ENCODE measurements at regions not wholly inside any gene's neighbourhood (a gene's known extent, or its start where the extent isn't known, plus 50 kb on each side); places are given as distances from the start of the nearest gene placed in this dataset.
"Not testable (repeated sequence)": the region's sequence is repeated elsewhere in the genome, so short reads cannot be mapped to it uniquely, and the experiment has no call there.

DNA sequence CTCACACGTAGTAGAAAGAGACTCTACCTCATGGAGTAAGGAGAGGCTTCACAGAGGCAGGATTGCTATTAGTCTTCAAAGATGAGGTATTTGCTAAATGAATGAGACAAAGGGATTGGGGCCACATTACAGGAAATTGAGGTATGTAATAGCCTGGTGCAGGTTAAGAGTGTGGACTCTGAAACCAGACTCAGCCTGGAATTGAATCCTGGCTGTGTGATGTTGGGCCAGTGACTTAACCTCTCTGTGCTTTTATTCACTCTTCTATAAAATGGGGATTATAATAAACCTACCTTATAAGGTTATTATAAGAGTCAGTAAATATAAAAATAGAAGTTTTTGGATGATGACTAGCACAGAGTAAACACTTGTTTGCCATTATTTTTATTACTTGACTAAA lies 64.7 kb upstream of the ATRNL1 start:
- 75% methylated on average over 1 of the region's 1 CpG for WGBS
- H3K4me1 ChIP-seq: peaks cover 0 to 5% (median 0%) of the 10 kb centered on the region in 4 donors

DNA sequence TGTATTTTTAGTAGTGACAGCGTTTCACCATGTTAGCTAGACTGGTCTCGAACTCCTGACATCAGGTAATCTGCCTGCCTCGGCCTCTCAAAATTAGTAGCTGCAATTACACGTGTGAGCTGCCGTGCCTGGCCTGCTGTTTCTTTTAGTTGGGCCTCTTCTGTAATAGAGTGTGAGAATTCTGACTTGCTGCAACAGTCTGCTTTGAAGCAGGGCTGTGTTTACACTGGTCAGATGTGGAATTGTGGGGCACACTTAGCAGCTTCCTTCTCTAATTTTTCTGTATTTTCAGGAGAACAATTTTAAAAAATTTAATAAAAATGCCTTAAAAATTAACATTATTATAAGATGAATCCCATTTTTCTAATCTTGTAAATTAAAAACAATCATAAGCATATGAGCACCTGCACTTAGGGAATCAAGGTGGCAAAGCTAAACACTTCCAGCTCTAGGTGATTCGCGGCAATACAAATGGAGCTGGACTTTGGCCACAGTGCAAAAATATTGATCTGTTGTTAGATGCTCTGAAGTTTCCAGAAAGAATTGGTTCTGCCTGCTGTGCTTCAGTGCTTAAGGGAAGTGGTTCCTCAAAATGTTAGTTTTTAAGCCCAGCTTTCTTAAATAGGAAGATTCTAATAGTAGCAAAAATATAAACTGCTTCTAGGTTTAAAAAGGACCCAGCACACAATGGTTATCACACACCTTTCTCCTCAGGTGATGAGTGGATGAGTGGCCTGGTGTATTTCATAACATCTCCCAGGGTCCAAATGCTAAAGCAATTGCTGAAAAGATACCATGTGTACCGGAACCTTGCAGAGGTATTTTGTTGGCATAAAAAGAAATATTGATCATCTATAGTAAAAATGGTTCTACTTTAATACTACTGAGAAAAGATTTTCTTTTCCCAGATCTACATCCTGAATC lies 63.5 kb upstream of the ATRNL1 start:
- H3K27ac ChIP-seq (replicated peaks in 1 of 4): no peak overlapping the region
- TF ChIP-seq EP300 (IDR thresholded peaks at IDR 0.05) (no peak), POLR2AphosphoS5 (IDR thresholded peaks at IDR 0.05) (no peak), POLR2A (IDR thresholded peaks at IDR 0.05; ENCODE audit: low read depth) (no peak)
- TF ChIP-seq, protein P1, sequence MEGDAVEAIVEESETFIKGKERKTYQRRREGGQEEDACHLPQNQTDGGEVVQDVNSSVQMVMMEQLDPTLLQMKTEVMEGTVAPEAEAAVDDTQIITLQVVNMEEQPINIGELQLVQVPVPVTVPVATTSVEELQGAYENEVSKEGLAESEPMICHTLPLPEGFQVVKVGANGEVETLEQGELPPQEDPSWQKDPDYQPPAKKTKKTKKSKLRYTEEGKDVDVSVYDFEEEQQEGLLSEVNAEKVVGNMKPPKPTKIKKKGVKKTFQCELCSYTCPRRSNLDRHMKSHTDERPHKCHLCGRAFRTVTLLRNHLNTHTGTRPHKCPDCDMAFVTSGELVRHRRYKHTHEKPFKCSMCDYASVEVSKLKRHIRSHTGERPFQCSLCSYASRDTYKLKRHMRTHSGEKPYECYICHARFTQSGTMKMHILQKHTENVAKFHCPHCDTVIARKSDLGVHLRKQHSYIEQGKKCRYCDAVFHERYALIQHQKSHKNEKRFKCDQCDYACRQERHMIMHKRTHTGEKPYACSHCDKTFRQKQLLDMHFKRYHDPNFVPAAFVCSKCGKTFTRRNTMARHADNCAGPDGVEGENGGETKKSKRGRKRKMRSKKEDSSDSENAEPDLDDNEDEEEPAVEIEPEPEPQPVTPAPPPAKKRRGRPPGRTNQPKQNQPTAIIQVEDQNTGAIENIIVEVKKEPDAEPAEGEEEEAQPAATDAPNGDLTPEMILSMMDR (IDR thresholded peaks at IDR 0.05): no peak
- no peaks in the 10 kb centered on the region for H3K27me3 ChIP-seq
- intact Hi-C loops (cut with DNase I): no loop called here
- H3K9me3 ChIP-seq: no peaks in the 10 kb centered on the region
- DNase-seq (ENCODE audit: extremely low spot score): no peak
- H3K4me3 ChIP-seq: no peak overlapping the region
- 86% methylated on average over 8 of the region's 8 CpGs for WGBS
- H3K4me1 ChIP-seq: peaks cover 0 to 5% (median 0%) of the 10 kb centered on the region in 4 donors
- H3K36me3 ChIP-seq: no peaks in the 10 kb centered on the region

More for the DNA sequence above, 64.7 kb upstream of the ATRNL1 start:
- Histone ChIP-seq H3K9me3 (no peaks in the 10 kb centered on the region), H3K27me3 (no peaks in the 10 kb centered on the region), H3K27ac (replicated peaks in 1 of 4) (no peak overlapping the region), H3K36me3 (no peaks in the 10 kb centered on the region), H3K4me3 (no peak overlapping the region)
- peak; percentile 24 for DNase-seq (ENCODE audit: extremely low spot score)
- TF ChIP-seq, protein P1 (IDR thresholded peaks at IDR 0.05): no peak
- no peak for TF ChIP-seq EP300 (IDR thresholded peaks at IDR 0.05)
- no peak for TF ChIP-seq POLR2A (IDR thresholded peaks at IDR 0.05; ENCODE audit: low read depth)
- no peak for TF ChIP-seq POLR2AphosphoS5 (IDR thresholded peaks at IDR 0.05)
- intact Hi-C loops (cut with DNase I): no loop called here

DNA sequence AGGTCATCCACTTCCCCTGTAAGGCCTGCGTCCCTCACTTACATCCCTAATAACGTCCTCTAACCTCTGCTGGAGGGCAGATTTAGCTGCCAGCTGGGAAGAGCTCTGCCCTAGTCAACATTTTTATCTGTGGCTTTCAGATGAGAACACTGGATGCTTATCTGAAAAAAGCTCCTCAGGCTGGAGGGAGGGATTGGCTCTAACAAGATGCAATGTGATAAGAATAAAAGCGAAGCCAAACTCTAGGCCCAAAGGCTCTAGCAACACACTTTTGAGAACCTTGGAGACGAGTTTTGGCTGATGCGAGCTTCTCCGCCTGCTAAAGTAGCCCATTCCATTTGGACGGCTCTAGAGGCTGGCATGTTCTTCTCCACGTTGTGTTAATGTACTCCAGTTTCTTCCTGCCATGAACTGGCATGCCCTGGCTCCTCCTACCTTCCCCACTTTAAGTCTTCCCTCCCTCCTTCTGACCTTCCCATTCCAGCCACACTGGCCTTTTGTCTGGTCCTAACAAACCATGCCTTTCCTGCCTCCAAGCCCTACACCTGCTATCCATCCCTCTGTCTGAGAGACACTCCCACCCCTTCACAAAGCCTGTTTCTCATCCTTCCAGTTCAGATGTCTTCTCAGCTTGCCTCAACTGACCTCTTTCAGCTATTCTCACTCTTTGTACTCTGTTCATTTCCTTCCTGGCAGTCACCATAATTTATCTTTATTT lies 62.5 kb upstream of the ATRNL1 start:
- H3K9me3 ChIP-seq: no peaks in the 10 kb centered on the region
- H3K4me3 ChIP-seq: no peak overlapping the region
- intact Hi-C loops (cut with DNase I): no loop called here
- H3K27ac ChIP-seq (replicated peaks in 1 of 4): no peak overlapping the region
- TF ChIP-seq EP300 (IDR thresholded peaks at IDR 0.05): no peak
- TF ChIP-seq, protein P1 (IDR thresholded peaks at IDR 0.05): no peak
- TF ChIP-seq POLR2AphosphoS5 (IDR thresholded peaks at IDR 0.05): no peak
- TF ChIP-seq POLR2A (IDR thresholded peaks at IDR 0.05; ENCODE audit: low read depth): no peak
- peak; percentile 72 for DNase-seq (ENCODE audit: extremely low spot score)
- 77% methylated on average over 8 of the region's 8 CpGs for WGBS
- no peaks in the 10 kb centered on the region for H3K27me3 ChIP-seq
- H3K36me3 ChIP-seq: no peaks in the 10 kb centered on the region
- peaks cover 0 to 5% (median 0%) of the 10 kb centered on the region in 4 donors for H3K4me1 ChIP-seq

DNA sequence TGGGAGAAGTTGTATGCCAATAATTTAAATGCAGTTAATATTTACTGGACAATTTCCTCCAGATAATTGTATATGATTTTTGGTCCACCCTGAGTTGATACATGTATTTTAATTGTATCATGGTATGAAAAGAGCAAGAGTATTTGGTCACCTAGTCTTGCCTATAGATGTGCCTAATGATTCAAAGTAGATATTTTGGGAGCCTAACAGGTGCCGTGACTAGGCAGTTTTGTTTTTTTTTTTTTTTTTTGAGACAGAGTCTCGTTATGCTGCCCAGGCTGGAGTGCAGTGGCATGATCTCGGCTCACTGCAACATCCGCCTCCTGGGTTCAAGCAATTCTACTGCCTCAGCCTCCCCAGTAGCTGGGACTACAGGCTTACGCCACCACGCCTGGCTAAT lies 59.3 kb upstream of the ATRNL1 start:
- Histone ChIP-seq H3K9me3 (peaks cover 0 to 4% (median 0%) of the 10 kb centered on the region in 4 donors), H3K27ac (replicated peaks in 1 of 4) (no peak overlapping the region), H3K4me1 (no peaks in the 10 kb centered on the region), H3K4me3 (no peak overlapping the region), H3K27me3 (no peaks in the 10 kb centered on the region), H3K36me3 (no peaks in the 10 kb centered on the region)
- 96% methylated on average over 6 of the region's 6 CpGs for WGBS
- intact Hi-C loops (cut with DNase I): no loop called here
- DNase-seq (ENCODE audit: extremely low spot score): no peak
- TF ChIP-seq, protein P1 (IDR thresholded peaks at IDR 0.05): no peak
- no peak for TF ChIP-seq POLR2AphosphoS5 (IDR thresholded peaks at IDR 0.05)

DNA sequence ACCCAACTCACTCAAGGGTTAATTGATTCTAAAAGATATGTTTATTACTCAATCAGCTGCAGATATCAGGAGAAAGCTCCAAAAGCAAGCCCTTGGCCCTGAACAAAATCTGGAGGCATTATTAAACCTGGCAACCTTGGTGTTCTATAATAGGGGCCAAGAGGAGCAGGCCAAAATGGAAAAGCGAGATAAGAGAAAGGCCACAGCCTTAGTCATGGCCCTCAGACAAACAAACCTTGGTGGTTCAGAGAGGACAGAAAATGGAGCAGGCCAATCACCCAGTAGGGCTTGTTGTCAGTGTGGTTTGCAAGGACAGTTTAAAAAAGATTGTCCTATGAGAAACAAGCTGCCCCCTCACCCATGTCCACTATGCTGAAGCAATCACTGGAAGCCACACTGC lies 53.4 kb upstream of the ATRNL1 start:
- H3K27ac ChIP-seq (replicated peaks in 1 of 4); H3K27me3 ChIP-seq; H3K36me3 ChIP-seq; H3K4me3 ChIP-seq; H3K4me1 ChIP-seq; intact Hi-C loops (cut with DNase I); H3K9me3 ChIP-seq: not testable (repeated sequence)
- peak; percentile 8 for DNase-seq (ENCODE audit: extremely low spot score)
- WGBS: 100% methylated on average over 1 of the region's 1 CpG
